GM19395 (cell line): ENCODE measurements at regions not wholly inside any gene's neighbourhood (a gene's known extent, or its start where the extent isn't known, plus 50 kb on each side); places are given as distances from the start of the nearest gene placed in this dataset.
"Not testable (repeated sequence)": the region's sequence is repeated elsewhere in the genome, so short reads cannot be mapped to it uniquely, and the experiment has no call there.

ENCODE experiments used
- ATAC-seq: cut with Tn5 transposase; IDR thresholded peaks from one replicate; pipeline ENCODE4 v1.9.1; 2021; ENCODE audit warnings: mild to moderate bottlenecking, moderate library complexity; ENCODE audit not compliant: unreplicated experiment

- no peak for ATAC-seq
Observed at GRCh38 chr10:15430969-15431771, 60.1 kb upstream of the FAM171A1 start.

DNA sequence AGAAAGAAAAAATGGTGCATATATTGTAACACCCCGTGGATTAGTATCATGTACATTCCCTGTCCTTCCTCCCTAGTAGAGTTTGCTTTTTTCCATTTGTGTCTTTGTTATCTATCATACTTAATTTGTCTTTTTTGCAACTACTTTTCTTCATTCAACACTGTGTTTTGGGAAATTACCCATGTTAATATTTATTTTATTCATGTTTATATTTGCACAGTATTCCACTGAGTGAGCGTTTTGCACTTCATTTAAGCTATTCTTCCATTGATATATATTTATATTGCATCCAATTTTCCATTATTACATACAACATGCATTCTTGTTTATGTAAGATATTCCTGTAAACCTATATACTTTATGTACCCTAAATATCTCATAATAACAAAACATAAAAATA lies 57.6 kb upstream of the FAM171A1 start:
- no peak for ATAC-seq

DNA sequence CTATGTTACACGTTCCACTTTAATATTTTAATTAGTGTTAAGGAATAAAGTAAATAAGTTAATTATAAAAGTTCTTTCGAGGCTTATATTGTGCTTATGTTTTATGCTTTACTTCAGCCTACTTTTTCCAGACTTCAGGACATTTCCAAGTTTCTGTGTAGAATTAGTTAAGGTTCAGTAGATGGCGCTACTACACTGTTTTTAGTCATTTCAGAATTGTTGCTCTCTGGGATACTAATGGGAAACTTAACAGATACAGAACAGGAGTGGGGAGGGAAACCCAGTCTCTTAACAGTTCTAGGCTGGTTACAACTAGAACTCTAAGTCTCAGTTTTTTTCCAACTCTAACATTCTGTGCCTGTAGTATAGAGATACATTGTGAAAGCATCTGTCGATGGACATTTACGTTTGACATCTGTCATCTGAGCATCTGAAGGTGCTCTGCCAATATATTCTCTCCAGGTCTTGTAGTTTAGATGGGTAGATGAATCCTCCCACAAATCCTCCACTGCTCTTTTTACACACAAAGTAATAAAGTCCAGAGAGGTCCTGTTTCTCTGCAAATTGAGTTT lies 56.8 kb upstream of the FAM171A1 start:
- ATAC-seq: no peak

DNA sequence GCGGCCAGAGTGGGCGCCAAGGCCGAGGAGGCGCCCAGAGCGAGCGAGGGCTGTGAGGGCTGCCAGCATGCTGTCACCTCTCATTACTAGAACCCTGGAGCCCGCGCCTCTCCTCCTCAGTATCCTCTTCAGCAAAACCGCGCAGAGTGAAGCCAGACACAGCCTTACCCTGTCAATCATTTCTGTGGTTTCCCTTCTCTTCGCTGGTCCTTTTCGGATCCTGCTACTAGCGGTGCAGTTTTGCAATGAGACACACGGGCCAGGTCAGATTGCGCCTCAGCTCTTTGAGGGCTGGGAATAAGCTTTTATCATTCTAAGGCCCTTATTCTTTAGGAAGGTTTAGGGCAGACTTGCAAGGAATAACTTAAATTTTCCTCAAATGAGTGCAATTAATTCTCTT lies 55.5 kb upstream of the FAM171A1 start:
- ATAC-seq: no peak

- no peak for ATAC-seq
Observed at GRCh38 chr10:15426115-15426514, 55.0 kb upstream of the FAM171A1 start.

- not testable (repeated sequence) for ATAC-seq
Observed at GRCh38 chr10:15421875-15422274, 50.8 kb upstream of the FAM171A1 start.
